K562 (cell line): ENCODE measurements at regions not wholly inside any gene's neighbourhood (a gene's known extent, or its start where the extent isn't known, plus 50 kb on each side); places are given as distances from the start of the nearest gene placed in this dataset.

Experiments used
- CUX1 ChIP-seq: fragments of 200-800 bp; sonication (Bioruptor generic); IDR thresholded peaks from 2 replicates; pipeline ENCODE4 v1.6.1; 2016; ENCODE audit warnings: missing genetic modification characterization, missing compliant biosample characterization
- ELF1 ChIP-seq: fragments of 200-800 bp; sonication (Bioruptor generic); IDR thresholded peaks from 2 replicates; pipeline ENCODE4 v1.6.1; 2016; ENCODE audit warnings: missing genetic modification characterization, missing compliant biosample characterization
- GATAD2A ChIP-seq: fragments of 450-650 bp; IDR thresholded peaks from 2 replicates; pipeline ENCODE4 v1.6.1; 2017
- GATAD2B ChIP-seq: fragments of 450-650 bp; IDR thresholded peaks from 2 replicates; pipeline ENCODE4 v1.6.1; 2017; ENCODE audit warnings: mild to moderate bottlenecking, borderline replicate concordance
- HES1 ChIP-seq: fragments of 450-650 bp; IDR thresholded peaks from 2 replicates; pipeline ENCODE4 v1.6.1; 2016; ENCODE audit warnings: low read depth, mild to moderate bottlenecking, moderate library complexity
- KDM5B ChIP-seq: fragments of 200-600 bp; sonication (generic); IDR thresholded peaks from 2 replicates; pipeline ENCODE4 v1.6.1; 2012; ENCODE audit warnings: low read depth, mild to moderate bottlenecking, moderate library complexity, low read length, control low read depth, inconsistent platforms; ENCODE audit not compliant: insufficient replicate concordance
- MCM3 ChIP-seq: fragments of 450-650 bp; IDR thresholded peaks from 2 replicates; pipeline ENCODE4 v1.6.1; 2016
- TEAD1 ChIP-seq, 2 experiments: fragments of 450-650 bp in 1 of 2; sonication (generic) in 1 of 2; formaldehyde crosslinking; IDR thresholded peaks; 2 replicates each; pipeline versions ENCODE4 v1.4.0 to v1.8.0; 2020 to 2022; ENCODE audit warnings: mild to moderate bottlenecking in 2 of 2, missing genetic modification reagents in 1 of 2
- ZKSCAN1 ChIP-seq: fragments of 150-350 bp; IDR thresholded peaks from 2 replicates; pipeline ENCODE4 v1.6.1; 2016; ENCODE audit warnings: low read depth, low read length
- ZKSCAN8 ChIP-seq: fragments of 200-800 bp; sonication (Bioruptor generic); IDR thresholded peaks from 2 replicates; pipeline ENCODE4 v1.6.1; 2016; ENCODE audit warnings: missing genetic modification characterization, missing compliant biosample characterization
- TF ChIP-seq, protein P1 (sequence below): fragments of 250-450 bp; sonication (Bioruptor Pico); IDR thresholded peaks from 2 replicates; pipeline ENCODE4 v1.8.0; 2022; ENCODE audit warnings: moderate library complexity, mild to moderate bottlenecking, inconsistent platforms

DNA sequence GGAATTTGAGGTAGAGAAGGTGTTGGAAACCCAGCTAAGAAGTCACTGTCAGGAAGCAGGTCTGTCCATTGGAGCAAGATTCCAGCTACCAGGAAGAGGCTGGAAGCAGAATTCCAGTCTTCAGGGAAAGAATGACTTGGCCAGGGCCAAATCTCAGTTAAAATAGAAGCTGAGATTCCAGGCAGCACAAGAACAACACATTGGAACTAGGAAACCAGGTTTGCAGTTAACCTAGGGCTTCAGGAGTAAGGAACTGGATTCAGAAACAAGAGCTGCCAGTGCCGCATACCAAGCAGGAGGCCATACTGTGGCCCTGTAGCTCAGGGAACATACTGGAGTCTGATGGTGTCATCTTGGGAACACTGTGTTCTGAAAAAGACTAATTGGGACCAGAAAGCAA, 73.7 kb upstream of the FUCA2 start (continued):
- TF ChIP-seq GATAD2B (no peak), TEAD1 (CRISPR knock-in tag; IDR thresholded peaks at IDR 0.05) (no peak), ZKSCAN8 (CRISPR knock-in tag) (no peak), ELF1 (tag) (no peak), CUX1 (CRISPR knock-in tag) (no peak), MCM3 (no peak), KDM5B (no peak), HES1 (no peak), GATAD2A (no peak), ZKSCAN1 (no peak)
- TF ChIP-seq, protein P1, sequence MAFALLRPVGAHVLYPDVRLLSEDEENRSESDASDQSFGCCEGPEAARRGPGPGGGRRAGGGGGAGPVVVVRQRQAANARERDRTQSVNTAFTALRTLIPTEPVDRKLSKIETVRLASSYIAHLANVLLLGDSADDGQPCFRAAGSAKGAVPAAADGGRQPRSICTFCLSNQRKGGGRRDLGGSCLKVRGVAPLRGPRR (CRISPR knock-in tag) = no peak
